LHCN-M2 (cell line): ENCODE measurements at regions not wholly inside any gene's neighbourhood (a gene's known extent, or its start where the extent isn't known, plus 50 kb on each side); places are given as distances from the start of the nearest gene placed in this dataset.
"Not testable (repeated sequence)": the region's sequence is repeated elsewhere in the genome, so short reads cannot be mapped to it uniquely, and the experiment has no call there.

Experiments used
- DNase-seq: peaks from one replicate; pipeline ENCODE4 v3.0.0-alpha.2; 2012; ENCODE audit warnings: low read depth

- no peak for DNase-seq
These were observed 123.7 kb downstream of the KLF6 start for GRCh38 chr10:3661271-3661670.

GRCh38 chr10:3660753-3661152 lies 124.3 kb downstream of the KLF6 start:
- no peak for DNase-seq

DNA sequence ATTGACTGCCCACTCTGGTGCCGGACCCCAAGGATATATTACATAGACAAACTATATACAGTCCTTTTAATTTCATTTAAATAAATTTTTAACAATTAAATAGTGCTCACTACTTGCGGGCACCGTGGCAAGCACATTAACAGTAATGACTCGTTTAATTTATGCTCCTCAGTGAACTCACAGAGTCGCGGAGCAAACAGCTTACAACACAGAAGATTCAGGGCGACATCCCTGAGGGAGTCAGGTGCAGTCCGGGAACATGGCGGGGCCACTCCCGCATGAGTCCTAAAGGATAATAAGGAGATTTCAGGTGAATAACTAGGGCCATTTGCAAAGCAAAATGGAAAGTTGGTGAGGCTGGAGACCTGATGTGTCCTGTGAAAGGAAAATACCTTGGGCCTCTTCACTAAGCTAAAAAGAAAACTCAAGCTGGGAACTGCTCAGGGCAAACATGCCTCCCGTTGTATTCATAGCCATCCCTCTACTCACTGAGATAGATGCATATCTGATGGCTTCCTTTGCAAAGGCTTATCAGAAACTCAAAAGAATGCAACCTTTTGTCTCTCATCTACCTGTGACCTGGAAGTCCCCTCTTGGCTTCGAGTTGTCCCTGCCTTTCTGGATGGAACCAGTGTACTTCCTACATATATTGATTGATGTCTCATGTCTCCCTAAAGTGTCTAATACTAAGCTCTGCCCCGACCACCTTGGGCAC lies 125.6 kb downstream of the KLF6 start:
- DNase-seq, result no peak

GRCh38 chr10:3658766-3659165 lies 126.2 kb downstream of the KLF6 start:
- DNase-seq, result no peak

DNA sequence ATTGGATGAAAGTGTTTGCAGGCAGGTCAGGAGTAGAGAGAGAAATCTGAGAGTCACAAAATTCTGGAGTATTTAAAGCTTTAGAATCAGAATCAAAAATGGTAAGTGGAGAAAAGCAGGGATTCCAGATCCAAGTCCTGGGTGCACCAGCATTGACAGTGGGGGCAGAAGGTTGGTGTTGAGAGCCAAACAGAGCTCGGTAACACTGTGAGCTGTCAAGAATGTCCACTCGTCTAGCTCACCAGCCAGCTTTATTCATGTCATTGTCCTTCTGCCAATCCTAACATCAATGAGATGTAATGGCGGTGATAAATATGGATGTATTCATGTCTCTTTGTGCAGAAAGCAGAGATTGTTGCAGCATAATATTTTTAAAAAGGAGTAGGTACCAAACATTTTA lies 128.8 kb downstream of the KLF6 start:
- DNase-seq, result no peak

DNA sequence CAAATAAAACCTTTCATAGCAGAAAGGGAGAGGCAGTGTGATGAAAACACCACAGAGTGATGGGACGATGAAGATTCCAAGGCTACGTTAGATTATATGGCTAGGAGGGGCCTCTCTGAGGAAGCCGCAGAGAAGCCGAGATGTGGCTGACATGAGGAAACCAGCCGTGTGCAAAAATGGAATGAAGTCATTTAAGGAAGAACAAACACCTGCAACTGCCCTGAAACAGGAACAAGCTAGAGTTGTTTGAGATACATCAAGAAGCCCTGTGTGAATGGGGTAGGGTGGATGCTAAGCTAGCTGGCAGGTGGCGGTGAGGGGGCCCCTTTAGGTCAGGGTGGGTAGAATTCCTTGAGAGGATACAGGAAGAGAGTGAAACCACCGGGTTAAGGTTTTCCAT lies 129.5 kb downstream of the KLF6 start:
- no peak for DNase-seq

DNA sequence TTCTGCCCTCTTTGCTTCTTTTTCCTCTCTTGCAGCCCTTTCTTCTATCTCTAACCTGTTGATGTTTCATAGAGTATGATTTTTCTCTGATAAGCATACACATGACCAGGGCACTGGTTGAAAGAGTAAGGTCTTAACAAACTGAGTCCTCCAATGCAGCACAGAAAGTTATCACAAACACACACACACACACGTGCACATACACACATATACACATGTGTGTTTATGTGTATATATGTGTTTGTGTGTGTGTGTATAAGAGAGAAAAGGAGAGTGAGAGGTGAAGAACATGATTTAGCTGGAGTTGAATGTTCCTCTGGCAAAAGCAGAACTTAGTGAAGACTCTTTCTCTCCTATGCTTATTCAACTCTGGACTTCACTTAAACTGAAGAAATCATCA lies 130.0 kb downstream of the KLF6 start:
- DNase-seq, result no peak

GRCh38 chr10:3654496-3654895 lies 130.5 kb downstream of the KLF6 start:
- peak; percentile 13 for DNase-seq

GRCh38 chr10:3653303-3653702 lies 131.7 kb downstream of the KLF6 start:
- DNase-seq, result not testable (repeated sequence)

GRCh38 chr10:3652886-3653285 lies 132.1 kb downstream of the KLF6 start:
- DNase-seq, result peak; percentile 58

GRCh38 chr10:3651969-3652653 lies 132.9 kb downstream of the KLF6 start:
- no peak for DNase-seq

GRCh38 chr10:3648576-3648975 lies 136.4 kb downstream of the KLF6 start:
- no peak for DNase-seq

DNA sequence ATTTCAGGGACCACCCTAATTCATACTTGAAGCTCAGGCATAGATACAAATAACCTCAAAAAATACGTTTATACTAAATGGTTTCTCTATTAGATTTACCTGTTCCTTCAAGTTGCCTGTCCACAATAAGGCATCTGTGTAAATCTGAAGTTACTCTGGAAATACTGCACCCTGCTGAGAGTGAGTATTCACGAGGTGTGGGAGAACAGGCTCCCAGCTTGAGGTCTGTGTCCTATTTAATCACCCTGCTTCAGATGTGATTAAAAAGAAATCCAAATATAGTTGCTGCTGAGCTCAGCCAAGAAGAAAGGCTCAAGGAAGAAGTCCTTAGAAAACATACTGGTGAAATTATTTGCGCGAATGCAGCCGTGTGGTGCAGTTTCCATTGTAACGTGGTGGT lies 136.8 kb downstream of the KLF6 start:
- no peak for DNase-seq

DNA sequence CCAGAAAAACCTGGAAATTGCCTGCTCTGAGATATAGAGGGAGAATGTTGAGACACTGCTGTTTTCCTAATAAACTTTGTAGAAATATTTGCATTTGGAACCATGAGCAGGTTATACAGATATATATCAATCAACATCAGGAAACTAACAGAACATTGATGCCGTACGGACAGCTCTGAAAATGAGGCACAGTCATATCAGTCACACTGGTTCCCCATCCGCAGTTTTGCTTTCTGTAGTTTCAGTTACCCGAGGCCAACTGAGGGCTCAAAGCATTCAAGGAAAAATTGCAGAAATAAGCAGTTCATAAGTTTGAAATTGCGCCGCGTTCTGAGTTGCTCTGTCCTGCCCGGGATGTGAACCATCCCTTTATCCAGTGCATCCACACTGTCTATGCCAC lies 137.9 kb downstream of the KLF6 start:
- no peak for DNase-seq

DNA sequence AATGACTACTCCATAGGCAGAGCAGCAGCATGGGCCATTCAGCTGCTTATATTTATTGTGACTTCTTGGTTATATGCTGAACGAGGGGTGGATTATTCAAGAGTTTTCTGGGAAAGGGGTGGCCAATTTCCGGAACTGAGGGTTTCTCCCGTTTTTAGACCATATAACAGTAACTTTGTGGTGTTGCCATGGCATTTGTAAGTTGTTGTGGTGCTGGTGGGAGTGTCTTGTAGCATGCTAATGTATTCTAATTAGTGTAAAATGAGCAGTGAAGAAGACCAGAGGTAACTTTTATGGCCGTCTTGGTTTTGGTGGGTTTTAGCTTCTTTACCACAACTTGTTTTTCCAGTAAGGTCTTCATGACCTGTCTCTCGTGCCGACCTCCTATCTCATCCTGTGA lies 139.6 kb downstream of the KLF6 start:
- DNase-seq, result no peak

- DNase-seq, result no peak
These were observed 144.2 kb downstream of the KLF6 start for GRCh38 chr10:3640816-3641215.

GRCh38 chr10:3639546-3639945 lies 145.5 kb downstream of the KLF6 start:
- no peak for DNase-seq

GRCh38 chr10:3636356-3637181 lies 148.4 kb downstream of the KLF6 start:
- no peak for DNase-seq

DNA sequence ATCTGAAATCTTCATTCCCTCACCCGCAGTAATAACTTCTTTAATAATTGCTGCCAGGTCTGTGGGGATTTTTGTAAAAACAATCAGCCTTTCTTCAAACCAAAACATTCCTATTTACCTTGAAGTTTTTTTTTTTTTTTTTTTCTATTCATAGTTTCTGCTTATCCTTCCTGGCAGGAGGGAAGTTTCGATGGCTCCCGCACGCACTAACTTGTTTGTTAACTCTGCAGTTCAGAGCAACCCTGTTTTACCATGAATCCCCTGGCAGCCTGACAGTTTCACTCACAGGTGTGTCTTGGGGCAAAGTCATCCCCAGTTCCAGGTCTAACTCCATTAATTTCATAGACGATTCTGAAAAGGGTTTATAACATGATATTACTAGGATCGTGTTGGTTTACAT lies 149.3 kb downstream of the KLF6 start:
- no peak for DNase-seq

- DNase-seq, result no peak
These were observed 149.8 kb downstream of the KLF6 start for GRCh38 chr10:3635211-3635671.

- not testable (repeated sequence) for DNase-seq
These were observed 150.4 kb downstream of the KLF6 start for GRCh38 chr10:3634646-3635045.

DNA sequence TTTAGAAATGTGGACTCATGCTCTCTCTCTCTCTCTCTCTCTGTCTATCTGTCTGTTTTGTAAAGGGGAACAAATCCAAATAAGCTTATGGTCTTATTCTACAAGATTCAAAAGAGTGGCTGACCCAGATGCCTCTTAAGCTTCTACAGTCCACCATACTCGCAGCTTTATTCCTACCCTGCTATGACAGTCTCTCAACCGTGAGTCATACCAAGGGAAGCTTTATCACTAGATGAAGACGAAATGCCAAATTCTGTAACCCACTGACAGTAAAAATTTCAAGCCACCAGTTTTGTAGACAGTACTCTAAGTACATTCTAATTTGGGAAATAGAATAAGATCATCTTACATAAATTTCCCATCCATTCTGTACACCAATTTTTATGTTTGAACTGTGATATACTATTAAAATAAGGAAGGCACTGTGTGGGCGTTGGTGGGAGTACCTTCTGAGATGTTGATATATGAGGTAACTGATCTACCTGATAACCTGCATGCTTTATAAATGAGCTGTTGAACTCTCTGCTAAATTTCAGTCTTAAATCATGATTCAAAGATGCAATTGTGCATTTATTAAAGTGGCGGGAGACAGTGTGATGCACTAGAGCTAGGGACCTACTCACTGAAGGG lies 153.2 kb downstream of the KLF6 start:
- no peak for DNase-seq
